ENCODE measurements at regions not wholly inside any gene's neighbourhood (a gene's known extent, or its start where the extent isn't known, plus 50 kb on each side); places are given as distances from the start of the nearest gene placed in this dataset.
"Not testable (repeated sequence)": the region's sequence is repeated elsewhere in the genome, so short reads cannot be mapped to it uniquely, and the experiment has no call there.

DNA sequence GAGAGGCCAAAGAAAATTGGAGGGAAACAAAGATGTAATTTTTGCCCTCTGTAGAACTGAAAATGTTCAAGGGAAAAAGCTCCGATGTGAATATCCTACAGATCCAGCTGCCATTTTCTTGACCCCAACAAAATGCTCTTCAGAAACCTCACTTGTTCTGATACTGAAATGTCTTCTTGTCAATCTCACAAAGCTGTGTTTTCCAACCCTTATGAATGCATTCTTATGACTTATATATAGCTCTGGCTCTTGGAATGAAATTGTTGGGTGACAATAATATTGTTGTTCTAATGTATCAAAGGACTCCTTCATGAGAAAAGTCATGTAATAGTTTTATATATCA is 157.1 kb upstream of the TGFBR2 start:
- DNase-seq: no peak

- no peak for DNase-seq
Measured at GRCh38 chr3:30452446-30452845, 154.0 kb upstream of the TGFBR2 start.

DNA sequence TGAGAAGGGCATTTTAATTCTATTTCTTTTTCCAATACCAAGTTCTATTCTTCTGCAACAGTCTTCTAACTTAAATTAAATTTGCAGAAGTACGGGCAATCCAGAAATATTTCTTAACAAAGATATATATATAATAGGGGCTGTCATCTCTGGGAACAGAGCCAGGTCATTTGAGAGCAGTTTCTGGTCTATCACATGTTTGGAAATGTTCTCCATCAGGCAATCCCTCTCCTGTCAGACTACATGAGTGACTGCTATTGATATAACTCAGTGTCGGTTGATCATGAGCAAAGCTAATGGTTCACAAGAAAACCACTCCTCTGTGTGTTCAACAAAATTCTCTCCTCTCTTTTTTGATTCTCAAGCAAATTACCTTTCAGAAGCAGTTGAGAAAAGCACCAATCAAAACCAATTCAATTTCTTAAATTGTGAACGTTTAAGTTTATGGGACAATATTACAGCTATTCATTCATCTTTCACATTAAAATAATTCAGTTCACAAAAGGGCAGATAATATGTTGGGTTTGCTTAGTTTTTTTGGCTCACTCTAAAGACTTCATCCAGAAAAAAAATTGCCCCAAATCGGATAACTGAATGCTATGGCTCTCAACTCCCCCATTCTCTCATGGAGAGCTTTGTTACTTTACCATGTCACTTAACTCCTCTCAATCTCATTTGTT is 152.9 kb upstream of the TGFBR2 start:
- DNase-seq: no peak

GRCh38 chr3:30454636-30455035 is 151.8 kb upstream of the TGFBR2 start:
- no peak for DNase-seq

DNA sequence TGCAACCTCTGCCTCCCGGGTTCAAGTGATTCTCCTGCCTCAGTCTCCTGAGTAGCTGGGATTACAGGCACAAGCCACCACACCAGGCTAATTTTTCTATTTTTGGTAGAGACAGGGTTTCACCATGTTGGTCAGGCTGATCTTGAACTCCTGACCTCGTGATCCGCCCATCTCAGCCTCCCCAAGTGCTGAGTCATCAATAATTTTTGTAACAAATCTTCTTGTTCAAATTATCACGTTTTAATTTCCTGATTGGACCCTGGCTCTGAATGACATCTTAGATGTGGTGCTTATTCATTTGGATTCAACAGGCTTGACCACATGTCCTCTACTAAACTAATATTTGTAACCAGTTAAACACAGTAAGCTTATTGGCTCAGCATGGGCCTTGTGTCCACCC is 151.3 kb upstream of the TGFBR2 start:
- not testable (repeated sequence) for DNase-seq

- no peak for DNase-seq
Measured at GRCh38 chr3:30455840-30456239, 150.6 kb upstream of the TGFBR2 start.

- no peak for DNase-seq
Measured at GRCh38 chr3:30456264-30456663, 150.1 kb upstream of the TGFBR2 start.

- no peak for DNase-seq
Measured at GRCh38 chr3:30457081-30457480, 149.3 kb upstream of the TGFBR2 start.

DNA sequence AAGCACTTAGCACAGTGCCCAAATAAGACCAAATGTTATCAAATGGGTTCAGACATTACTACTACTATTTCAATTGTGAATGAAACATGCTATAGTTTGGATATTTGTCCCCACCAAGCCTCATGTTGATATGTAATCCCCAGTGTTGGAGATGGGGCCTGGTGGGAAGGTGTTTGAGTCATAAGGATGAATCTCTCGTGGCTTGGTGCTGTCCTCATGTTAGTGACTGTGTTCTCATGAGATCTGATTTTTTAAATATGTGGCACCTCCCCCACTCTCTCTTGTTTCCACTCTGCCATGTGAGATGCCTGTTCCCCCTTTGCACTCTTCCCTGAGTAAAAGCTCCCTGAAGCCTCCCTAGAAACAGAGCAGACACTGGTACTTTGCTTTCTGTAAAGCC is 148.7 kb upstream of the TGFBR2 start:
- no peak for DNase-seq

DNA sequence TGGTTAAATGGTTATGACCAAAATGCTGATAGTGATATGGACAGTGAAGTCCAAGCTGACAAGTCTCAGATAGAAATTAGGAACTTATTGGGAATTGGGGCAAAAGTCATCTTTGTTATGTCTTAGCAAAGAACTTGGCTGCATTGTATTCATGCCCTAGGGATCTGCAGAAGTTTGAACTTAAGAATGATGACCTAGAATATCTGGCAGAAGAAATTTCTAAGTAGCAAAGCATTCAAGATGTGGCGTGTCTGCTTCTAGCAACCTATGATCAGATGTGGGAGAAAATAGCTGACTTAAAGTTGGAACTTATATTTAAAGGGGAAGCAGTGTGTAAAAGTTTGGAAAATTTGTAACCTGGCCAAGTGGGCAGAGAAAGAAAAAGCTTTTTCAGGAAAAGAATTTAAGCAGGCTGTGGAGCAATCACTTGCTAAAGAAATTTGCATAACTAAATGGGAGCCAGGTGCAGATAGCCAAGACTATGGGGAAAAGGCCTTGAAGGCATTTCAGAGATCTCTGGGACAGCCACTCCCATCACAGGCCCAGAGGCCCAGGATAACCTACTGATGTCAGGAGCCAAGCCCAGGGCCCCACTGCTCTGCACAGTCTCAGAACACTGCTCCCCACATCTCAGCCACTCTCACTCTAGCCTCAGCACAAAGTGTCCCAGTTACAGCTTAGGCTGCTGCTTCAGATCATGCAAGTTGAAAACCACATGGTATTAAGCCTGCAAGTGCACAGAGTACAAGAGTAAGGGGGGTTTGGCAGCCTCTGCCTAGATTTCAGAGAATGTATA is 147.8 kb upstream of the TGFBR2 start:
- DNase-seq: no peak

DNA sequence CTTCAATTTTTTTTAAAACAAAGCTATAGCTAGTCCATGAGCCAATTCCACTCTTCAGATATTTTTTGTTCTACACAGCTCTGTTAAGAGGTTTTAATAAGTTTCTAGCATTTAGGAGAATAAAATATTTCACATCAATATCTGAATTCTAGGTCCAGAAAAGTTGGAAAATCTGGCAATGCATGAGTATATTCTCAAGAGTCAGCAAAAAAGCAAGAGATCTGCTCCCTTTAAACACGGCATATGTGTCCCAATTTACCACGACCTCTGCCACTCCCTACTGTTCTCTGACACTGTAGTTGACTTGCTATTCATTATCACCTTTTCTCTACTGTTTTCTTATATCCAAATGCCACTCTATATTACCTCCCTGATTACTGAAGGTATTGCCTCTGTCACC is 145.1 kb upstream of the TGFBR2 start:
- no peak for DNase-seq

GRCh38 chr3:30462721-30463470 is 143.5 kb upstream of the TGFBR2 start:
- DNase-seq: no peak

DNA sequence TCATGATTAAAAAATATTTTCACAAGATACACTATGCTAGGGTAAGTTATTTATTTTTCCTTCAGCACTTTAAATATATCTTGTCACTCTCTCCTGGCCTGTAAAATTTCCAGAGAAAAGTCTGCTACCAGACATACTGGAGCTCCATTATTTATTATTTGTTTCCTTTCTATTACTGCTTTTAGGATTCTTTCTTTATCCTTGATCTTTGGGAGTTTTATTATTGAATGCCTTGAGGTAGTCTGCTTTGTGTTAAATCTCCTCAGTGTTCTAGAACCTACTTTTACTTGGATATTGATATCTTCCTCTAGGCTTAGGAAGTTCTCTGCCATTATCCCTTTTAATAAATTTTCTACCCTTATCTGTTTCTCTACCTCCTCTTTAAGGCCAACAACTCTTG is 142.0 kb upstream of the TGFBR2 start:
- no peak for DNase-seq

DNA sequence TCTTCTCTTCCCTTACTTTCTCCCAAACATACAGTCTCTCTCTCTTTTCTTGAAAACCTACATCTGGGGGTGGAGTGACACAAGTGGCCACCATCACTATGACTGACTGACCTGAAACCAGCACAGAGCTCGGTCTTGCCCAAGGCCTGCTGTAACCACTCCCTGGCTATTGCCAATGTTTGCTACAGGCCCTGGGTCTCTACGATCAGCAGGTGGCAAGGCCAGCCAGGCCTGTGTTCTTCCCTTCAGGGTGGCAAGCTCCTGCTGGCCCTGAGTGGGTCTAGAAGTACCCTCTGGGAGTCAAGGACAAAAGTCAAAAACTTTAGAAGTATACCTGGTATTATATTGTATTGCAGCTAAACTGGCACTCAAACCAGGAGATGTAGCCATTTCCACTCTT is 140.9 kb upstream of the TGFBR2 start:
- no peak for DNase-seq

DNA sequence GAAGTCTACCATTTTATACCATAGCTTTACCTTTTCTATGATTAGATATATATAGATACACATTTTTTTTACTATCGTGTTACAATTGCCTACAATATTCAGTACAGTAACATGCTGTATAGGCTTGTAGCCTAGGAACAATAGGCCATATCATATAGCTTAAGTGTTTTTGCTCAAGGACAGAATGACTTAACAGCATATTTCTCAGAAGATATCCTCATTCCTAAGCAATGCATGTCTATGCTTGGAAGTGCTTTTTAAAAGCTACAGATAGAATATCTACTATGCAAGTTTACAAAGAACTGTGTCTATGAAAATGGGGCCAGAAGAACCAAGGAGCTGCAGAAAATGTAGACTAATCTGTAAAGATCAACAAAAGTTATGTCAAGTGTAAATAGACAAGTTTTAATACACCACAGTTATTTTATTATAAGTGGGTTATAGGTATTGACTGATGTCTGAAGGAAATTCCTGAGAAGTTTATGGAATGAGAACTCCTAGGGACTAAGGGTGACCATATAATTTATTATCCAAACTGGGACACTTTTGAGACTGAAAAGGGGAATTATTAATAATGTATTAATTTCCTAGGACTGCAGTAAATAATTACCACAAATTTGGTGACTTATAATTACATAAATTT is 138.7 kb upstream of the TGFBR2 start:
- DNase-seq: no peak

GRCh38 chr3:30469133-30469532 is 137.3 kb upstream of the TGFBR2 start:
- no peak for DNase-seq

GRCh38 chr3:30470496-30470895 is 135.9 kb upstream of the TGFBR2 start:
- no peak for DNase-seq

DNA sequence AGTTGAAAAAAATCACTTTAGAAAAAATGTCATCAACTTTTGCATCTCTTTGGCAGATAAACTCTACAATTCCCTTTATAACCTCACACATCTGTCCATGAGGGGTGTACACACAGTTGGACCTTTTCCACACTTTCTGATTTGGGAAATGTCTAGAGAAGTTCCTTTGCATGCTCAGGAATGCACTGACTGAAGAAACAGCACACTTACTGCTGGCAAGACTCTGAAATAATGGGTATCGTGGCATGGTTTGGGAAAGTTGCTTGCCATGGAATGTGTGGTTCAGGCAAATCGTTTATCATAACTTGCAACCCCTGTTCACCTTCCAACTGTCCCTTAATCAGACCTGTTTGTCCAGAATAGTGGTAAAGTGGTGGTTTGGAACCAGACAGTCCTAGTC is 135.3 kb upstream of the TGFBR2 start:
- no peak for DNase-seq

- no peak for DNase-seq
Measured at GRCh38 chr3:30471796-30472489, 134.5 kb upstream of the TGFBR2 start.

DNA sequence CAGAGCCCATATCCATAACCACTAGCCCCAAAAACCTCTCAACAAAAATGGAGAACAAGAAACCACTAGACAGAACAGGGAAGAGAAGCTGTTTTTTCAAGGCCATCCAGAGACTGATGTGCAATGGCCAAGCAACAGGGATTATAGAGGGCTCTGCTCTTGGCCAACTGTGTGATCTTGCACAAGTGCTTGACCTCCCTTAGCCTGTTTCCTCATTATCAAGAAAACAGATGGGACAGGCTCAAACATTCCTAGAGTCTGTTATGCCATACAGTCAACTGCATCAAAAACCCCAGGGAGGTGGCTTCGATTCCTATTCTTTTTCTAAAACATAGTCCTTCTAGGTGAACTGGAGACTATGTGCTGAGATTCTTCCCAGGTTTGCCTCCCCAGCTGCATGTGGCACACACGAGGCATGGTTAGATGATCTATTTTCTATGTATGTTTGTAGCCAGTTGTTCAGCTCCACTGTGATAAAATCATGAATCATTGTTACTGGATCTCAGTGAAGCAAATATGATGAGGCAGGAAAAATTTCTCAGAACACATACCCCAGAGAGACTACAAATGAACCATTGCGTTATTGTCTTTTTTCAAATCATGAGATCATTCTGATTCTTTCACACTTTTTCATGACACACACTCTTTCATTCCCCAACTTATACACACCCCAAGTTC is 132.9 kb upstream of the TGFBR2 start:
- no peak for DNase-seq

GRCh38 chr3:30474371-30474770 is 132.0 kb upstream of the TGFBR2 start:
- DNase-seq: no peak

Measured in RPMI8226 (cell line).